HG03342 (cell line): ENCODE measurements at regions not wholly inside any gene's neighbourhood (a gene's known extent, or its start where the extent isn't known, plus 50 kb on each side); places are given as distances from the start of the nearest gene placed in this dataset.
"Not testable (repeated sequence)": the region's sequence is repeated elsewhere in the genome, so short reads cannot be mapped to it uniquely, and the experiment has no call there.

Experiments
- ATAC-seq: cut with Tn5 transposase; IDR thresholded peaks from one replicate; pipeline ENCODE4 v1.9.1; 2021; ENCODE audit warnings: mild to moderate bottlenecking, moderate library complexity; ENCODE audit not compliant: unreplicated experiment

- no peak for ATAC-seq
Measured at GRCh38 chr18:46224181-46224775, 120.1 kb downstream of the HAUS1 start.

GRCh38 chr18:46226461-46226860, 122.3 kb downstream of the HAUS1 start:
- no peak for ATAC-seq

- ATAC-seq, result not testable (repeated sequence)
Measured at GRCh38 chr18:46229641-46230040, 125.5 kb downstream of the HAUS1 start.

- ATAC-seq, result no peak
Measured at GRCh38 chr18:46236156-46236555, 132.0 kb downstream of the HAUS1 start.

GRCh38 chr18:46237891-46238290, 133.7 kb downstream of the HAUS1 start:
- no peak for ATAC-seq

GRCh38 chr18:46239549-46239948, 135.4 kb downstream of the HAUS1 start:
- ATAC-seq, result no peak

- no peak for ATAC-seq
Measured at GRCh38 chr18:46239998-46240397, 135.8 kb downstream of the HAUS1 start.

- ATAC-seq, result not testable (repeated sequence)
Measured at GRCh38 chr18:46241393-46241792, 137.2 kb downstream of the HAUS1 start.

- ATAC-seq, result no peak
Measured at GRCh38 chr18:46242183-46242582, 138.0 kb downstream of the HAUS1 start.

GRCh38 chr18:46243095-46243494, 138.9 kb downstream of the HAUS1 start:
- ATAC-seq, result no peak

- no peak for ATAC-seq
Measured at GRCh38 chr18:46243673-46244072, 139.5 kb downstream of the HAUS1 start.

- no peak for ATAC-seq
Measured at GRCh38 chr18:46246101-46246500, 141.9 kb downstream of the HAUS1 start.

- no peak for ATAC-seq
Measured at GRCh38 chr18:46247942-46248341, 143.8 kb downstream of the HAUS1 start.

GRCh38 chr18:46250084-46250811, 146.1 kb downstream of the HAUS1 start:
- ATAC-seq, result peak; percentile 97

- ATAC-seq, result peak; percentile 33
Measured at GRCh38 chr18:46250812-46251173, 146.6 kb downstream of the HAUS1 start.

GRCh38 chr18:46252759-46253158, 148.6 kb downstream of the HAUS1 start:
- no peak for ATAC-seq

GRCh38 chr18:46253498-46253897, 149.3 kb downstream of the HAUS1 start:
- no peak for ATAC-seq

GRCh38 chr18:46256078-46256477, 151.9 kb downstream of the HAUS1 start:
- no peak for ATAC-seq

- ATAC-seq, result no peak
Measured at GRCh38 chr18:46257366-46257765, 153.2 kb downstream of the HAUS1 start.

- ATAC-seq, result no peak
Measured at GRCh38 chr18:46260016-46260878, 156.1 kb downstream of the HAUS1 start.

GRCh38 chr18:46260879-46261143, 156.6 kb downstream of the HAUS1 start:
- ATAC-seq, result no peak

GRCh38 chr18:46261799-46262198, 157.6 kb downstream of the HAUS1 start:
- ATAC-seq, result no peak
